Forelimb muscle (tissue), 1 donor: ENCODE measurements at regions not wholly inside any gene's neighbourhood (a gene's known extent, or its start where the extent isn't known, plus 50 kb on each side); places are given as distances from the start of the nearest gene placed in this dataset.

Source experiments
- DNase-seq: peaks from one replicate; pipeline ENCODE4 v3.0.0-alpha.2; 2013; ENCODE audit warnings: low read depth

- DNase-seq, result no peak
These were observed 564.6 kb upstream of the FAT3 start for GRCh38 chr11:91660036-91660435.

- no peak for DNase-seq
These were observed 569.9 kb upstream of the FAT3 start for GRCh38 chr11:91654686-91655085.

- DNase-seq, result no peak
These were observed 571.4 kb upstream of the FAT3 start for GRCh38 chr11:91653079-91653754.

- DNase-seq, result no peak
These were observed 573.8 kb upstream of the FAT3 start for GRCh38 chr11:91650802-91651201.

- DNase-seq, result no peak
These were observed 583.5 kb upstream of the FAT3 start for GRCh38 chr11:91641153-91641552.

GRCh38 chr11:91639359-91639758 lies 585.3 kb upstream of the FAT3 start:
- DNase-seq, result no peak

- DNase-seq, result no peak
These were observed 593.5 kb upstream of the FAT3 start for GRCh38 chr11:91630916-91631673.

GRCh38 chr11:91625495-91625894 lies 599.1 kb upstream of the FAT3 start:
- DNase-seq, result no peak

- no peak for DNase-seq
These were observed 600.6 kb upstream of the FAT3 start for GRCh38 chr11:91624021-91624420.

GRCh38 chr11:91608677-91609076 lies 615.9 kb upstream of the FAT3 start:
- DNase-seq, result no peak

- DNase-seq, result no peak
These were observed 628.5 kb upstream of the FAT3 start for GRCh38 chr11:91596111-91596510.

- DNase-seq, result no peak
These were observed 633.6 kb upstream of the FAT3 start for GRCh38 chr11:91591021-91591420.

GRCh38 chr11:91587131-91587530 lies 637.5 kb upstream of the FAT3 start:
- DNase-seq, result no peak

- no peak for DNase-seq
These were observed 639.4 kb upstream of the FAT3 start for GRCh38 chr11:91585035-91585801.

- DNase-seq, result no peak
These were observed 661.4 kb upstream of the FAT3 start for GRCh38 chr11:91563176-91563575.

- no peak for DNase-seq
These were observed 664.2 kb upstream of the FAT3 start for GRCh38 chr11:91560434-91560833.

GRCh38 chr11:91538065-91538464 lies 686.6 kb upstream of the FAT3 start:
- DNase-seq, result no peak

GRCh38 chr11:91536366-91536765 lies 688.3 kb upstream of the FAT3 start:
- DNase-seq, result no peak

- DNase-seq, result no peak
These were observed 695.7 kb upstream of the FAT3 start for GRCh38 chr11:91528965-91529364.

GRCh38 chr11:91527380-91528030 lies 697.1 kb upstream of the FAT3 start:
- no peak for DNase-seq

GRCh38 chr11:91513734-91514133 lies 710.9 kb upstream of the FAT3 start:
- no peak for DNase-seq

- DNase-seq, result no peak
These were observed 726.8 kb upstream of the FAT3 start for GRCh38 chr11:91497847-91498246.
